H1 (cell line): ENCODE measurements at regions not wholly inside any gene's neighbourhood (a gene's known extent, or its start where the extent isn't known, plus 50 kb on each side); places are given as distances from the start of the nearest gene placed in this dataset.
"Not testable (repeated sequence)": the region's sequence is repeated elsewhere in the genome, so short reads cannot be mapped to it uniquely, and the experiment has no call there.

Source experiments
- CTCF ChIA-PET: fragments of 300-600 bp; sonication (Branson Sonifier 250); formaldehyde crosslinking; loops from one replicate; lab custom pipeline; 2021; ENCODE audit not compliant: partially characterized antibody; lab: Charles Lee
- POLR2A ChIA-PET: fragments of 300-600 bp; sonication (Branson Sonifier 250); formaldehyde crosslinking; loops from one replicate; lab custom pipeline; 2021; ENCODE audit warnings: inconsistent platforms; ENCODE audit not compliant: partially characterized antibody; lab: Charles Lee
- DNase-seq, 2 experiments: peaks; one replicate each; pipeline versions ENCODE4 v3.0.0 to v3.0.0-alpha.2; 2010 to 2022; ENCODE audit warnings: low spot score in 2 of 2, low read depth in 1 of 2, mixed read lengths in 1 of 2
- FAIRE-seq: peaks from 2 replicates; lab custom pipeline; 2011; peaks lifted over from hg19 to GRCh38; lab: Jason Lieb, UNC
- H2AFZ ChIP-seq: 2 replicates; pipeline ENCODE4 v1.8.1; 2012; ENCODE audit warnings: low read length, inconsistent platforms
- H2AK5ac ChIP-seq: 2 replicates; pipeline ENCODE4 v1.6.1; 2013; ENCODE audit warnings: low read depth, low read length
- H2BK120ac ChIP-seq: replicated peaks from 2 replicates; pipeline ENCODE3; 2013; ENCODE audit warnings: low read depth, low read length, inconsistent platforms
- H2BK12ac ChIP-seq: 2 replicates; pipeline ENCODE4 v1.6.1; 2013; ENCODE audit warnings: low read depth, low read length
- H2BK15ac ChIP-seq: 2 replicates; pipeline ENCODE4 v1.6.1; 2013; ENCODE audit warnings: low read length
- H2BK20ac ChIP-seq: 2 replicates; pipeline ENCODE4 v1.6.1; 2013; ENCODE audit warnings: low read length
- H2BK5ac ChIP-seq: 2 replicates; pipeline ENCODE4 v1.6.1; 2013; ENCODE audit warnings: low read depth, low read length
- H3K14ac ChIP-seq: 2 replicates; pipeline ENCODE4 v1.6.1; 2013; ENCODE audit warnings: inconsistent platforms; ENCODE audit not compliant: insufficient read length
- H3K18ac ChIP-seq: 2 replicates; pipeline ENCODE4 v1.6.1; 2013; ENCODE audit warnings: low read length; ENCODE audit errors: extremely low read depth
- H3K23ac ChIP-seq: 2 replicates; pipeline ENCODE4 v1.6.1; 2013; ENCODE audit warnings: inconsistent platforms; ENCODE audit not compliant: insufficient read length
- H3K23me2 ChIP-seq: 2 replicates; pipeline ENCODE4 v1.6.1; 2013; ENCODE audit warnings: low read depth, low read length
- H3K27ac ChIP-seq: 2 replicates; pipeline ENCODE4 v1.6.1; 2011; ENCODE audit warnings: low read depth, low read length, inconsistent platforms
- H3K27me3 ChIP-seq, 4 experiments: replicated peaks in 1 of 4; 1 replicate in 1 of 4; 2 replicates in 3 of 4; pipeline versions ENCODE4 v1.6.1 to v1.8.1; 2011 to 2013; ENCODE audit warnings: low read length in 3 of 4, mild to moderate bottlenecking in 3 of 4, inconsistent platforms in 2 of 4, mixed read lengths in 2 of 4, moderate library complexity in 1 of 4; ENCODE audit not compliant: control insufficient read depth in 3 of 4, insufficient read depth in 3 of 4; ENCODE audit errors: extremely low read depth in 1 of 4
- H3K36me3 ChIP-seq, 4 experiments: 2 replicates each; pipeline versions ENCODE4 v1.6.1 to v1.8.1; 2011 to 2013; ENCODE audit warnings: mild to moderate bottlenecking in 4 of 4, low read length in 3 of 4, moderate library complexity in 2 of 4, control low read depth in 1 of 4, inconsistent platforms in 1 of 4; ENCODE audit not compliant: insufficient read depth in 4 of 4, control insufficient read depth in 2 of 4
- H3K4ac ChIP-seq: replicated peaks from 2 replicates; pipeline ENCODE3; 2013; ENCODE audit warnings: low read length, low read depth, mixed read lengths, inconsistent platforms; ENCODE audit not compliant: insufficient read length
- H3K4me1 ChIP-seq, 4 experiments: replicated peaks in 1 of 4; 1 replicate in 1 of 4; 2 replicates in 3 of 4; pipeline versions ENCODE4 v1.6.1 to v1.8.1; 2011 to 2013; ENCODE audit warnings: low read length in 3 of 4, inconsistent platforms in 2 of 4, mixed read lengths in 1 of 4; ENCODE audit not compliant: insufficient read depth in 4 of 4, control insufficient read depth in 3 of 4
- H3K4me2 ChIP-seq, 2 experiments: 2 replicates each; pipeline versions ENCODE4 v1.6.1 to v1.8.1; 2011 to 2013; ENCODE audit warnings: low read depth in 2 of 2, low read length in 2 of 2, control low read depth in 1 of 2, inconsistent platforms in 1 of 2, mild to moderate bottlenecking in 1 of 2; ENCODE audit not compliant: insufficient read depth in 1 of 2
- H3K4me3 ChIP-seq, 4 experiments: fragments of 200-600, 300-600 bp in 1 of 4; sonication (generic), shearing (Covaris generic), sonication (Bioruptor Twin) in 1 of 4; 2 replicates each; pipeline versions ENCODE4 v1.5.1 to v1.8.1; 2011 to 2016; ENCODE audit warnings: low read length in 4 of 4, low read depth in 3 of 4, control low read depth in 2 of 4, inconsistent platforms in 2 of 4, mild to moderate bottlenecking in 2 of 4, mixed read lengths in 1 of 4, moderate library complexity in 1 of 4; ENCODE audit not compliant: insufficient read depth in 2 of 4; ENCODE audit errors: extremely low read depth in 1 of 4
- H3K56ac ChIP-seq: replicated peaks from 2 replicates; pipeline ENCODE3; 2013; ENCODE audit warnings: low read depth, mild to moderate bottlenecking, mixed read lengths, low read length, inconsistent platforms; ENCODE audit not compliant: insufficient read length
- H3K79me1 ChIP-seq: 2 replicates; pipeline ENCODE4 v1.6.1; 2013; ENCODE audit warnings: low read depth, low read length, control low read depth
- H3K79me2 ChIP-seq, 2 experiments: 2 replicates each; pipeline versions ENCODE4 v1.6.1 to v1.8.1; 2012 to 2013; ENCODE audit warnings: low read length in 2 of 2, mild to moderate bottlenecking in 2 of 2, inconsistent platforms in 1 of 2; ENCODE audit not compliant: insufficient read depth in 2 of 2, control insufficient read depth in 1 of 2
- H3K9ac ChIP-seq, 4 experiments: replicated peaks in 1 of 4; 1 replicate in 1 of 4; 2 replicates in 3 of 4; pipeline versions ENCODE4 v1.6.1 to v1.8.1; 2011 to 2013; ENCODE audit warnings: low read depth in 3 of 4, low read length in 3 of 4, control low read depth in 2 of 4, mild to moderate bottlenecking in 2 of 4, moderate library complexity in 2 of 4, inconsistent platforms in 1 of 4; ENCODE audit errors: extremely low read depth in 1 of 4
- H3K9me3 ChIP-seq, 2 experiments: 2 replicates each; pipeline versions ENCODE4 v1.6.1 to v1.8.1; 2012 to 2013; ENCODE audit warnings: mild to moderate bottlenecking in 2 of 2, moderate library complexity in 2 of 2, control low read depth in 1 of 2, inconsistent platforms in 1 of 2, low read depth in 1 of 2, low read length in 1 of 2, mixed read lengths in 1 of 2; ENCODE audit not compliant: insufficient read depth in 2 of 2
- H4K20me1 ChIP-seq, 2 experiments: replicated peaks in 1 of 2; 2 replicates each; pipeline versions ENCODE3 to v1.8.1; 2011 to 2013; ENCODE audit warnings: inconsistent platforms in 2 of 2, low read length in 2 of 2, mild to moderate bottlenecking in 1 of 2; ENCODE audit not compliant: insufficient read depth in 2 of 2, control insufficient read depth in 1 of 2
- H4K5ac ChIP-seq: 2 replicates; pipeline ENCODE4 v1.6.1; 2013; ENCODE audit warnings: low read length, low read depth, mixed read lengths, inconsistent platforms; ENCODE audit not compliant: insufficient read length
- H4K8ac ChIP-seq: 2 replicates; pipeline ENCODE4 v1.8.0; 2013; ENCODE audit warnings: mild to moderate bottlenecking, moderate library complexity, low read length, inconsistent platforms; ENCODE audit not compliant: insufficient read depth; ENCODE audit errors: extremely low read depth
- H4K91ac ChIP-seq: replicated peaks from 2 replicates; pipeline ENCODE3; 2013; ENCODE audit warnings: low read length, mixed read lengths, inconsistent platforms; ENCODE audit not compliant: insufficient read length
- WGBS, 2 experiments: shearing (Covaris generic) in 1 of 2; methylation state at CpG; one replicate each; pipeline versions ENCODE4 v1.1.6 to v1.1.7; 2013 to 2015; ENCODE audit warnings: low lambda C conversion rate in 2 of 2, mixed read lengths in 2 of 2, inconsistent platforms in 1 of 2, low coverage in 1 of 2, missing lambda C conversion rate in 1 of 2; ENCODE audit not compliant: insufficient replicate concordance in 2 of 2, insufficient coverage in 1 of 2, insufficient read length in 1 of 2; ENCODE audit errors: extremely low coverage in 1 of 2, missing lambda C conversion rate in 1 of 2; 5-methylcytosine and 5-hydroxymethylcytosine counted together

DNA sequence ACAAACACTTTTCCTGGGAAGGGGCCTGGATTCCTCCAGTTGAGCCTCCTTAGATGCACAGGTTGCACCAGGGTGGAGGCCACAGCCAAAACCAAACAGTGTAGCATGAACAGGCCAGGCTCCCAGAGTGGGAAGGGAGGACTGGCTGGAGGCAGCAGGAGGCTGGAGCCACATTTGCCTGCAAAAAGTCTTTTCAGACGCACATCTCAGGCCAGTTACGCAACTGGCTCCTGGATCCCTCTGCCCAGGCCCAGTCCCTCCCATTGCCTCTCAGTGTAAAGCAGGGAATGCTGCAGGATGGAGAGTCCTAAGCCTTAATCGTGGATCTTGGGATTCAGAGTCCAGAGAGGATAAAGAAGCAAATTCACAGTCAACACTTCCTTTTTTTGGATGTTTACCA, 305.1 kb upstream of the PLGLB1 start:
- H2AFZ ChIP-seq, H3K27ac ChIP-seq, H4K20me1 ChIP-seq, H3K14ac ChIP-seq, H2BK15ac ChIP-seq, H3K23ac ChIP-seq, H2BK20ac ChIP-seq, POLR2A ChIA-PET, H2BK5ac ChIP-seq, H3K79me2 ChIP-seq, H3K36me3 ChIP-seq, H4K5ac ChIP-seq, H4K8ac ChIP-seq, H2AK5ac ChIP-seq, CTCF ChIA-PET, H4K91ac ChIP-seq, DNase-seq, H3K4me3 ChIP-seq, H3K4ac ChIP-seq, H3K18ac ChIP-seq, H3K23me2 ChIP-seq, H3K79me1 ChIP-seq, H2BK120ac ChIP-seq, H3K27me3 ChIP-seq, H3K9ac ChIP-seq, H3K56ac ChIP-seq, H3K4me2 ChIP-seq, H3K9me3 ChIP-seq, H3K4me1 ChIP-seq, FAIRE-seq, H2BK12ac ChIP-seq: not testable (repeated sequence)
- 57% methylated on average over 1 of the region's 3 CpGs; no CpG with 5 or more reads in 1 of the 2 experiments for WGBS, 2 experiments

DNA sequence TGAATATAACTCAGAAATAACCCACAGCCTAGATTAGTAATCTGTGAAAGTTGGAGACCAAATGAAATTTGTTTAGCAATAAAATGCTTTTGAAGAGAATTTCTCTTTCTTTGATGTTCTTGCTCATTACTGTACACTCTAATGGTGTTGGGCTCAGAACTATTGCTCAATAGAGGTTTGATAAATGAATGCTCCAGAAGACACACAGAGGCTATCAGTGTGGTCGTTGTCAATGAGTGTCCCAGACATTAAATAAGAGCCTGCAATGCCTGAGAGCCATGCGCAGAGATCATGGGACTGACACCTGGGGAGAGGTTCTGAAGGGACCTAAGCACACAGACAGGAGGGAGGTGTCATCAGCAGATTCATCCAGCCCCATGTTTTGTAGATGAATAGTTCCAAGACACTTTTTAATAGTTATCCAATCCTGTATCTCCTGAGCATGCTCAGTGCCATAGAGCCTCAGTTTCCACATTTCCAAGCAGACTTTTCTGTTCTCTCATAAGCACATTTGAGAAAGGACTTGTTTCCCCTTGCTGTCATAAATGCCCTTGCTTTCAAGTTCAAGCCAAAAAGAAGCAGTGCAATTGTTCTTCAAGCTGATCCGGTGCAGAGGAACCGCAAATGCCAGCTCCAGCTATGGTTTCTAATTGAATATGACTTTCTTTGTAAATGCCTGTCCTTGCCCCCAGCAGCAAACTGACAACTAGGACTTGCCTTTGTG, 306.2 kb upstream of the PLGLB1 start:
- H2BK120ac ChIP-seq, DNase-seq, H3K79me2 ChIP-seq, H3K36me3 ChIP-seq, H2BK12ac ChIP-seq, H3K9me3 ChIP-seq, H3K4me3 ChIP-seq, H3K23ac ChIP-seq, H3K27me3 ChIP-seq, H2BK5ac ChIP-seq, H4K5ac ChIP-seq, H3K79me1 ChIP-seq, H3K4me2 ChIP-seq, POLR2A ChIA-PET, CTCF ChIA-PET, H3K14ac ChIP-seq, H2BK20ac ChIP-seq, H3K9ac ChIP-seq, H3K4me1 ChIP-seq, H3K56ac ChIP-seq, H3K18ac ChIP-seq, H3K27ac ChIP-seq, H3K23me2 ChIP-seq, H2AK5ac ChIP-seq, H2BK15ac ChIP-seq, H4K20me1 ChIP-seq, H2AFZ ChIP-seq, H3K4ac ChIP-seq, H4K91ac ChIP-seq, H4K8ac ChIP-seq, FAIRE-seq: not testable (repeated sequence)
- 98% methylated on average over 4 of the region's 4 CpGs; no CpG with 5 or more reads in 1 of the 2 experiments for WGBS, 2 experiments
